Neural cell (in vitro differentiated cells): ENCODE measurements at regions not wholly inside any gene's neighbourhood (a gene's known extent, or its start where the extent isn't known, plus 50 kb on each side); places are given as distances from the start of the nearest gene placed in this dataset.

Experiments
- H2AFZ ChIP-seq: fragments of 200-600, 300-800 bp; sonication (generic), shearing (Covaris generic); 2 replicates; pipeline ENCODE4 v1.6.0; 2014; ENCODE audit warnings: low read depth, mild to moderate bottlenecking, antibody characterized with exemption, low read length, moderate library complexity
- H3F3A ChIP-seq: fragments of 200-600 bp; shearing (Covaris generic); 2 replicates; pipeline ENCODE4 v1.6.1; 2016; ENCODE audit warnings: mild to moderate bottlenecking, moderate library complexity, mixed read lengths, antibody characterized with exemption, low read length; ENCODE audit not compliant: insufficient read depth, poor library complexity, severe bottlenecking
- H3K27ac ChIP-seq: fragments of 200-600, 300-800 bp; sonication (generic), shearing (Covaris generic); 2 replicates; pipeline ENCODE4 v1.5.1; 2014; ENCODE audit warnings: mild to moderate bottlenecking, low read length, moderate library complexity
- H3K27me3 ChIP-seq: fragments of 300-800, 200-600 bp; sonication (generic), shearing (Covaris generic); 2 replicates; pipeline ENCODE4 v1.6.0; 2014; ENCODE audit warnings: mild to moderate bottlenecking, low read depth, low read length, moderate library complexity; ENCODE audit not compliant: insufficient read depth
- H3K36me3 ChIP-seq: fragments of 300-800, 200-600 bp; sonication (generic), shearing (Covaris generic); 2 replicates; pipeline ENCODE4 v1.5.1; 2014; ENCODE audit warnings: mild to moderate bottlenecking, antibody characterized with exemption, low read length, moderate library complexity; ENCODE audit not compliant: insufficient read depth
- H3K4me2 ChIP-seq: fragments of 300-800, 200-600 bp; sonication (generic), shearing (Covaris generic); 2 replicates; pipeline ENCODE4 v1.6.0; 2014; ENCODE audit warnings: mild to moderate bottlenecking, low read length
- H3K4me3 ChIP-seq: fragments of 300-800, 200-600 bp; sonication (generic), shearing (Covaris generic); 2 replicates; pipeline ENCODE4 v1.5.1; 2014; ENCODE audit warnings: mild to moderate bottlenecking, low read length, moderate library complexity
- H3K79me2 ChIP-seq: fragments of 200-600 bp; shearing (Covaris generic); replicated peaks from 2 replicates; pipeline ENCODE4 v1.6.0; 2014; ENCODE audit warnings: mild to moderate bottlenecking, low read length, moderate library complexity; ENCODE audit not compliant: insufficient read depth
- H3K9ac ChIP-seq: fragments of 300-800, 200-600 bp; sonication (generic), shearing (Covaris generic); 2 replicates; pipeline ENCODE4 v1.6.1; 2016; ENCODE audit warnings: mild to moderate bottlenecking, low read length, mixed read lengths
- H3K9me2 ChIP-seq: fragments of 200-600 bp; shearing (Covaris generic); 2 replicates; pipeline ENCODE4 v1.6.1; 2016; ENCODE audit warnings: mild to moderate bottlenecking, low read length, mixed read lengths; ENCODE audit not compliant: insufficient read depth
- H3K9me3 ChIP-seq: fragments of 200-600, 300-800 bp; sonication (generic), shearing (Covaris generic); 2 replicates; pipeline ENCODE4 v1.6.1; 2016; ENCODE audit warnings: mild to moderate bottlenecking, mixed run types, low read length, moderate library complexity, mixed read lengths
- H4K20me1 ChIP-seq: fragments of 200-600 bp; shearing (Covaris generic); 2 replicates; pipeline ENCODE4 v1.6.1; 2016; ENCODE audit warnings: mild to moderate bottlenecking, mixed run types; ENCODE audit not compliant: insufficient read depth
- CTCF ChIP-seq: fragments of 450-650 bp; IDR thresholded peaks from 2 replicates; pipeline ENCODE4 v1.5.1; 2014; ENCODE audit warnings: antibody characterized with exemption, mild to moderate bottlenecking, moderate library complexity; ENCODE audit not compliant: poor library complexity, severe bottlenecking
- EP300 ChIP-seq: fragments of 450-650 bp; conservative IDR thresholded peaks from 2 replicates; pipeline ENCODE4 v1.6.1; 2014; ENCODE audit warnings: antibody characterized with exemption, mild to moderate bottlenecking, moderate library complexity; ENCODE audit not compliant: poor library complexity, severe bottlenecking
- EZH2 ChIP-seq: fragments of 200-600, 300-800 bp; shearing (Covaris generic), sonication (generic); IDR thresholded peaks from 2 replicates; pipeline ENCODE4 v1.6.1; 2014; ENCODE audit warnings: antibody characterized with exemption, low read length, borderline replicate concordance, mild to moderate bottlenecking; ENCODE audit not compliant: insufficient read depth, poor library complexity, severe bottlenecking
- MXI1 ChIP-seq: fragments of 450-650 bp; conservative IDR thresholded peaks from 2 replicates; pipeline ENCODE4 v1.6.1; 2014; ENCODE audit warnings: antibody characterized with exemption, mild to moderate bottlenecking; ENCODE audit not compliant: poor library complexity, severe bottlenecking
- POLR2AphosphoS5 ChIP-seq: IDR thresholded peaks from 2 replicates; pipeline ENCODE4 v1.6.1; 2012
- RAD21 ChIP-seq: fragments of 450-650 bp; conservative IDR thresholded peaks from 2 replicates; pipeline ENCODE4 v1.6.1; 2014; ENCODE audit warnings: antibody characterized with exemption, mild to moderate bottlenecking, moderate library complexity
- REST ChIP-seq: IDR thresholded peaks from 2 replicates; pipeline ENCODE4 v1.6.1; 2012; ENCODE audit warnings: borderline replicate concordance
- SMC3 ChIP-seq: fragments of 450-650 bp; conservative IDR thresholded peaks from 2 replicates; pipeline ENCODE4 v1.6.1; 2014; ENCODE audit warnings: antibody characterized with exemption, mild to moderate bottlenecking, moderate library complexity; ENCODE audit not compliant: poor library complexity
- TAF1 ChIP-seq: IDR thresholded peaks from 2 replicates; pipeline ENCODE4 v1.6.1; 2012; ENCODE audit warnings: low read depth

GRCh38 chr18:61609131-61609530 is 275.9 kb downstream of the CDH20 start:
- TF ChIP-seq CTCF, result no peak
- no peak for TF ChIP-seq MXI1
- TF ChIP-seq SMC3, result no peak
- TF ChIP-seq REST, result no peak
- TF ChIP-seq TAF1, result no peak
- TF ChIP-seq EP300, result no peak
- no peak for TF ChIP-seq RAD21
- TF ChIP-seq POLR2AphosphoS5, result no peak
- no peak for TF ChIP-seq EZH2
- Histone ChIP-seq H3K27ac (no peak overlapping the region), H3K9ac (no peak overlapping the region), H3K9me3 (no peaks in the 10 kb centered on the region), H3K4me2 (no peak overlapping the region), H4K20me1 (no peaks in the 10 kb centered on the region), H3K79me2 (no peaks in the 10 kb centered on the region), H3K36me3 (no peaks in the 10 kb centered on the region), H3K9me2 (no peaks in the 10 kb centered on the region), H3K4me3 (no peak overlapping the region), H3K27me3 (peaks cover 25% of the 10 kb centered on the region), H2AFZ (no peak overlapping the region), H3F3A (no peaks in the 10 kb centered on the region)

- TF ChIP-seq RAD21 (no peak), EZH2 (no peak), EP300 (no peak), MXI1 (no peak), SMC3 (no peak)
- no peaks in the 10 kb centered on the region for H3K9me2 ChIP-seq
- no peak overlapping the region for H3K27ac ChIP-seq
- no peaks in the 10 kb centered on the region for H3F3A ChIP-seq
- H3K27me3 ChIP-seq, result peaks cover 25% of the 10 kb centered on the region
- H3K9me3 ChIP-seq, result no peaks in the 10 kb centered on the region
- H2AFZ ChIP-seq, result no peak overlapping the region
- no peaks in the 10 kb centered on the region for H3K79me2 ChIP-seq
- H3K36me3 ChIP-seq, result no peaks in the 10 kb centered on the region
- H3K4me2 ChIP-seq, result no peak overlapping the region
- H3K9ac ChIP-seq, result no peak overlapping the region
- no peaks in the 10 kb centered on the region for H4K20me1 ChIP-seq
- no peak overlapping the region for H3K4me3 ChIP-seq
Observed at GRCh38 chr18:61608316-61608715, 275.1 kb downstream of the CDH20 start.

- H3K9me3 ChIP-seq, result no peaks in the 10 kb centered on the region
- no peak overlapping the region for H3K9ac ChIP-seq
- H3K4me3 ChIP-seq, result no peak overlapping the region
- H3K36me3 ChIP-seq, result no peaks in the 10 kb centered on the region
- TF ChIP-seq CTCF (no peak), REST (no peak), EZH2 (no peak), POLR2AphosphoS5 (no peak), TAF1 (no peak), MXI1 (no peak), EP300 (no peak), SMC3 (no peak), RAD21 (no peak)
- H3K79me2 ChIP-seq, result no peaks in the 10 kb centered on the region
- no peak overlapping the region for H3K4me2 ChIP-seq
- no peaks in the 10 kb centered on the region for H4K20me1 ChIP-seq
- peaks cover 25% of the 10 kb centered on the region for H3K27me3 ChIP-seq
- no peak overlapping the region for H3K27ac ChIP-seq
- H2AFZ ChIP-seq, result no peak overlapping the region
- no peaks in the 10 kb centered on the region for H3F3A ChIP-seq
- H3K9me2 ChIP-seq, result no peaks in the 10 kb centered on the region
Observed at GRCh38 chr18:61607867-61608266, 274.6 kb downstream of the CDH20 start.
